Smooth muscle cell (in vitro differentiated cells): ENCODE measurements at regions not wholly inside any gene's neighbourhood (a gene's known extent, or its start where the extent isn't known, plus 50 kb on each side); places are given as distances from the start of the nearest gene placed in this dataset.

Source experiments
- DNase-seq: peaks from one replicate; lab custom pipeline; 2025; ENCODE audit not compliant: unreplicated experiment; lab: John Stamatoyannopoulos, UW
- H2AFZ ChIP-seq: fragments of 200-600 bp; sonication (generic); 2 replicates; pipeline ENCODE4 v1.6.0; 2016; ENCODE audit warnings: antibody characterized with exemption, low read depth, mild to moderate bottlenecking
- H3F3A ChIP-seq: fragments of 200-600 bp; sonication (generic); 2 replicates; pipeline ENCODE4 v1.6.0; 2017; ENCODE audit warnings: antibody characterized with exemption, low read depth
- H3K27ac ChIP-seq: fragments of 200-600 bp; sonication (generic); 2 replicates; pipeline ENCODE4 v1.5.1; 2016; ENCODE audit warnings: low read depth, mild to moderate bottlenecking
- H3K27me3 ChIP-seq: fragments of 200-600 bp; sonication (generic); 2 replicates; pipeline ENCODE4 v1.6.1; 2016; ENCODE audit warnings: low read depth, mild to moderate bottlenecking
- H3K36me3 ChIP-seq: fragments of 200-600 bp; sonication (generic); 2 replicates; pipeline ENCODE4 v1.5.1; 2016; ENCODE audit warnings: low read depth
- H3K4me1 ChIP-seq: fragments of 200-600 bp; sonication (generic); 2 replicates; pipeline ENCODE4 v1.5.1; 2016; ENCODE audit warnings: low read depth
- H3K4me2 ChIP-seq: fragments of 200-600 bp; sonication (generic); 2 replicates; pipeline ENCODE4 v1.6.0; 2016; ENCODE audit warnings: mild to moderate bottlenecking
- H3K4me3 ChIP-seq: fragments of 200-600 bp; sonication (generic); 2 replicates; pipeline ENCODE4 v1.5.1; 2016; ENCODE audit warnings: mild to moderate bottlenecking
- H3K79me2 ChIP-seq: fragments of 200-600 bp; sonication (generic); 2 replicates; pipeline ENCODE4 v1.6.0; 2016; ENCODE audit warnings: low read depth, mild to moderate bottlenecking
- H3K9ac ChIP-seq: fragments of 200-600 bp; sonication (generic); 2 replicates; pipeline ENCODE4 v1.6.0; 2016; ENCODE audit warnings: low read depth
- H3K9me3 ChIP-seq: fragments of 200-600 bp; sonication (generic); replicated peaks from 2 replicates; pipeline ENCODE4 v1.5.1; 2016; ENCODE audit warnings: low read depth
- H4K20me1 ChIP-seq: fragments of 200-600 bp; sonication (generic); 2 replicates; pipeline ENCODE4 v1.6.0; 2016; ENCODE audit warnings: low read depth
- CTCF ChIP-seq: fragments of 200-600 bp; sonication (generic); IDR thresholded peaks from 2 replicates; pipeline ENCODE4 v1.5.1; 2017; ENCODE audit warnings: borderline replicate concordance, mild to moderate bottlenecking, antibody characterized with exemption; ENCODE audit not compliant: insufficient read depth, poor library complexity, severe bottlenecking
- WGBS: methylation state at CpG from one replicate; pipeline ENCODE4 v1.1.7; 2016; ENCODE audit warnings: low lambda C conversion rate; 5-methylcytosine and 5-hydroxymethylcytosine counted together

- H3K36me3 ChIP-seq, result no peaks in the 10 kb centered on the region
- H3K4me2 ChIP-seq, result no peak overlapping the region
- 88% methylated on average over 1 of the region's 1 CpG for WGBS
- no peaks in the 10 kb centered on the region for H4K20me1 ChIP-seq
- H3K27ac ChIP-seq, result no peak overlapping the region
- no peak for TF ChIP-seq CTCF
- H3K4me3 ChIP-seq, result no peak overlapping the region
- no peak overlapping the region for H2AFZ ChIP-seq
- no peak for DNase-seq
- no peaks in the 10 kb centered on the region for H3K9me3 ChIP-seq
- no peaks in the 10 kb centered on the region for H3K79me2 ChIP-seq
- no peak overlapping the region for H3K9ac ChIP-seq
- H3K4me1 ChIP-seq, result no peaks in the 10 kb centered on the region
- no peaks in the 10 kb centered on the region for H3F3A ChIP-seq
- no peaks in the 10 kb centered on the region for H3K27me3 ChIP-seq
Measured at GRCh38 chr1:163412221-163412620, 90.5 kb downstream of the NUF2 start.

DNA sequence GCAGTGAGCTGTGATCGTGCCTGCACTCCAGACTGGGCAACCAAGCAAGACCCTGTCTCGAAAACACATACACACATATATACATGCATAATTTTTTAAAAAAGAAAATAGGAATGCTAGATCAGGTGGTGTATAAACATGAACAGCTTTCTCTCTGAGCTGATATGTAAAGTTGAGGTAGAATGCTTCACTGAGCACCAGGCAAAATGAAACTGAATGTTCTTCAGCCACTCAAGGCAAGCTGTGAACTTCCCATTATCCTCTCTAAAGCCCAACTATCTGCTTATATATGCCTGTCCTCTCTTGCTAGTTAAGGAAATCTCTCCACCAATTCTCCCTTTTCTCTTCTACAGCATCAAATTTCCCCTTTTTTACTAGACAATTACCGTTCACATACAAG lies 93.0 kb downstream of the NUF2 start:
- Histone ChIP-seq H3K36me3 (no peaks in the 10 kb centered on the region), H3F3A (no peaks in the 10 kb centered on the region), H3K79me2 (no peaks in the 10 kb centered on the region), H3K27ac (no peak overlapping the region), H3K4me2 (no peak overlapping the region), H3K4me3 (no peak overlapping the region), H3K27me3 (no peaks in the 10 kb centered on the region), H3K4me1 (no peaks in the 10 kb centered on the region), H3K9me3 (no peaks in the 10 kb centered on the region), H2AFZ (no peak overlapping the region), H4K20me1 (no peaks in the 10 kb centered on the region), H3K9ac (no peak overlapping the region)
- no peak for DNase-seq
- WGBS, result 94% methylated on average over 3 of the region's 3 CpGs
- no peak for TF ChIP-seq CTCF

- no peaks in the 10 kb centered on the region for H3K9me3 ChIP-seq
- H3K4me2 ChIP-seq, result no peak overlapping the region
- peaks cover 6% of the 10 kb centered on the region for H3K4me1 ChIP-seq
- no peak overlapping the region for H3K9ac ChIP-seq
- no peak overlapping the region for H3K27ac ChIP-seq
- no peaks in the 10 kb centered on the region for H3F3A ChIP-seq
- H3K79me2 ChIP-seq, result no peaks in the 10 kb centered on the region
- H2AFZ ChIP-seq, result no peak overlapping the region
- no peak for DNase-seq
- no peaks in the 10 kb centered on the region for H3K27me3 ChIP-seq
- H3K4me3 ChIP-seq, result no peak overlapping the region
- no peak for TF ChIP-seq CTCF
- 72% methylated on average over 2 of the region's 2 CpGs for WGBS
- H3K36me3 ChIP-seq, result no peaks in the 10 kb centered on the region
- H4K20me1 ChIP-seq, result no peaks in the 10 kb centered on the region
Measured at GRCh38 chr1:163421701-163422100, 99.9 kb downstream of the NUF2 start.

- peaks cover 6% of the 10 kb centered on the region for H3K4me1 ChIP-seq
- H2AFZ ChIP-seq, result no peak overlapping the region
- no peaks in the 10 kb centered on the region for H3K27me3 ChIP-seq
- 93% methylated on average over 27 of the region's 27 CpGs for WGBS
- no peaks in the 10 kb centered on the region for H3F3A ChIP-seq
- H3K36me3 ChIP-seq, result no peaks in the 10 kb centered on the region
- no peaks in the 10 kb centered on the region for H3K9me3 ChIP-seq
- no peak overlapping the region for H3K9ac ChIP-seq
- H4K20me1 ChIP-seq, result no peaks in the 10 kb centered on the region
- H3K4me3 ChIP-seq, result no peak overlapping the region
- H3K79me2 ChIP-seq, result no peaks in the 10 kb centered on the region
- no peak overlapping the region for H3K27ac ChIP-seq
- H3K4me2 ChIP-seq, result no peak overlapping the region
- DNase-seq, result no peak
- no peak for TF ChIP-seq CTCF
Measured at GRCh38 chr1:163422738-163423404, 101.1 kb downstream of the NUF2 start.
